HEK293T (cell line): ENCODE measurements at regions not wholly inside any gene's neighbourhood (a gene's known extent, or its start where the extent isn't known, plus 50 kb on each side); places are given as distances from the start of the nearest gene placed in this dataset.

ENCODE experiments used
- ARNT ChIP-seq: fragments of 450-650 bp; IDR thresholded peaks from 2 replicates; pipeline ENCODE4 v1.6.1; 2017; ENCODE audit warnings: mild to moderate bottlenecking
- BHLHE40 ChIP-seq: fragments of 450-650 bp; IDR thresholded peaks from 2 replicates; pipeline ENCODE4 v1.6.1; 2016; ENCODE audit warnings: mild to moderate bottlenecking, moderate library complexity, borderline replicate concordance
- CTBP1 ChIP-seq: fragments of 450-650 bp; IDR thresholded peaks from 2 replicates; pipeline ENCODE4 v1.6.1; 2016; ENCODE audit warnings: borderline replicate concordance
- ELF4 ChIP-seq: fragments of 450-650 bp; IDR thresholded peaks from 2 replicates; pipeline ENCODE4 v1.6.1; 2017; ENCODE audit warnings: antibody characterized with exemption
- FOXA1 ChIP-seq: fragments of 450-650 bp; IDR thresholded peaks from 2 replicates; pipeline ENCODE4 v1.6.1; 2016; ENCODE audit warnings: mild to moderate bottlenecking
- FOXK2 ChIP-seq: fragments of 450-650 bp; IDR thresholded peaks from 2 replicates; pipeline ENCODE4 v1.6.1; 2016; ENCODE audit warnings: mild to moderate bottlenecking
- FOXM1 ChIP-seq: fragments of 450-650 bp; IDR thresholded peaks from 2 replicates; pipeline ENCODE4 v1.6.1; 2017; ENCODE audit warnings: mild to moderate bottlenecking, borderline replicate concordance
- HDGF ChIP-seq: fragments of 450-650 bp; IDR thresholded peaks from 2 replicates; pipeline ENCODE4 v1.6.1; 2017; ENCODE audit warnings: antibody characterized with exemption, borderline replicate concordance
- L3MBTL2 ChIP-seq: fragments of 450-650 bp; conservative IDR thresholded peaks from 2 replicates; pipeline ENCODE4 v1.6.1; 2016; ENCODE audit warnings: mild to moderate bottlenecking
- SP1 ChIP-seq: fragments of 450-650 bp; IDR thresholded peaks from 2 replicates; pipeline ENCODE4 v1.6.1; 2017
- SUZ12 ChIP-seq: fragments of 450-650 bp; IDR thresholded peaks from 2 replicates; pipeline ENCODE4 v1.6.1; 2016; ENCODE audit warnings: mild to moderate bottlenecking
- TARDBP ChIP-seq: fragments of 450-650 bp; IDR thresholded peaks from 2 replicates; pipeline ENCODE4 v1.6.1; 2016
- ZNF384 ChIP-seq: fragments of 450-650 bp; IDR thresholded peaks from 2 replicates; pipeline ENCODE4 v1.6.1; 2016
- TF ChIP-seq, protein P1 (sequence below): fragments of 450-650 bp; IDR thresholded peaks from 2 replicates; pipeline ENCODE4 v1.6.1; 2016

DNA sequence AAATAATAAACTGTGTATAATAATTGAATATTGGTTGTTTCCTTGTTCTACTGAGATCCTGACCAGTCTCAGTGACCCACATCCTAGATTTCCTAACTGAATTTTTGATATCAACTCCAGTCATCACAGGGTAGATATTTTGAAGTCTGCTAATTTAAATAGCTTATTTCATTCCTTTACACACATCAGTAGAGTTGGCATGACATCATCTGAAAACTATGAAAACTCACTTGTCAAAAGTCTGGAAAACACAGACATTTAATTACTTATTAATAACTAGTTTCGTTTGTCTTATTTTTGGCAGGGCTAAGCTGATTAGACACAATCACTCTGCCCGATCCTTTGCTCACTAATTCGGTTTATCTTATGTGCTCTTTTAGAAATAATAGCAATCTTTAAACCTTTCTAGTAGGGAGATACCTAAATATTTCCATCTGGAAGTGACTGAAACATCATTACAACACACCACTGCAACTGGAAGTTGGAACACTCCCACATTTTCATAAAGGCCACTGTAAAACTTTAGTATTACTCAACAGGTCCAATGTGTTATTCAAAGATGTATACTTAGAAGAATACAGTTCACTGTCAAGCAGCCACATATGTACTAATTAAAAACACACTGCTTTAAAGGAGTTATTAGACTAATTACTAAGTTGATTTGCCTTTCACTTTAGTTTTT, 198.4 kb upstream of the ZNF717 start:
- TF ChIP-seq SP1: no peak
- TF ChIP-seq FOXM1: no peak
- TF ChIP-seq FOXK2: no peak
- TF ChIP-seq ZNF384: no peak
- TF ChIP-seq, protein P1, sequence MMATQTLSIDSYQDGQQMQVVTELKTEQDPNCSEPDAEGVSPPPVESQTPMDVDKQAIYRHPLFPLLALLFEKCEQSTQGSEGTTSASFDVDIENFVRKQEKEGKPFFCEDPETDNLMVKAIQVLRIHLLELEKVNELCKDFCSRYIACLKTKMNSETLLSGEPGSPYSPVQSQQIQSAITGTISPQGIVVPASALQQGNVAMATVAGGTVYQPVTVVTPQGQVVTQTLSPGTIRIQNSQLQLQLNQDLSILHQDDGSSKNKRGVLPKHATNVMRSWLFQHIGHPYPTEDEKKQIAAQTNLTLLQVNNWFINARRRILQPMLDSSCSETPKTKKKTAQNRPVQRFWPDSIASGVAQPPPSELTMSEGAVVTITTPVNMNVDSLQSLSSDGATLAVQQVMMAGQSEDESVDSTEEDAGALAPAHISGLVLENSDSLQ: no peak
- TF ChIP-seq CTBP1: no peak
- no peak for TF ChIP-seq ELF4
- TF ChIP-seq TARDBP: no peak
- no peak for TF ChIP-seq SUZ12
- no peak for TF ChIP-seq L3MBTL2
- no peak for TF ChIP-seq HDGF
- no peak for TF ChIP-seq BHLHE40
- no peak for TF ChIP-seq FOXA1
- no peak for TF ChIP-seq ARNT
